ENCODE measurements at regions not wholly inside any gene's neighbourhood (a gene's known extent, or its start where the extent isn't known, plus 50 kb on each side); places are given as distances from the start of the nearest gene placed in this dataset.
"Not testable (repeated sequence)": the region's sequence is repeated elsewhere in the genome, so short reads cannot be mapped to it uniquely, and the experiment has no call there.

- TF ChIP-seq CTCF, POLR2A (IDR thresholded peaks at IDR 0.05): not testable (repeated sequence)
These were observed 135.8 kb upstream of the PRICKLE2 start for GRCh38 chr3:64361036-64361435.
